ENCODE measurements at regions not wholly inside any gene's neighbourhood (a gene's known extent, or its start where the extent isn't known, plus 50 kb on each side); places are given as distances from the start of the nearest gene placed in this dataset.

DNA sequence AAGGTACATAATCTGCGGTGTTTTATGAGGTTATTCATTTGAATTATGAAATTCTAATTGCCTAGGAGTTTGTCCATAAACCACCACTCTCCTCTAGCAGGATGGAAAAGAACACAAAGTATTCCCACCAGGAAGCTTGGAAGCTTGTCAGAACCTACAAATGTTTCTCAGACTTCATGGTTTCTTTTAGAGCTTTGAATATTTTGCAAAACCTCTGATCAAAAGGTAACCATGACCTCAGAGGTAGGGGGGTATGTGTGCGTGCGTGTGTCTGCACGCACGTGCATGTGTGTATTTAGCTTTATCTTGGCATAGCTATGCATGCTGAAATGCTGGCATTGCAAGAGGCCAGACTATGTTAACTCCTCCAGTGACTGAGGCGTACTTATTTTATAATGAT is 847.0 kb downstream of the TLE1 start:
- intact Hi-C loops (cut with DNase I): no loop called here
- no peak overlapping the region for H3K4me3 ChIP-seq
- 23 to 29% methylated on average over 6 of the region's 6 CpGs for WGBS, 2 donors
- no peak overlapping the region for H3K27ac ChIP-seq
- no peaks in the 10 kb centered on the region for H3K27me3 ChIP-seq
- no peaks in the 10 kb centered on the region for H3K36me3 ChIP-seq (replicated peaks in 1 of 2; ENCODE audit: insufficient read depth in 1 of 2, low read depth in 2 of 2)
- ATAC-seq (no peak), DNase-seq (no peak)
- no peaks in the 10 kb centered on the region for H3K4me1 ChIP-seq
- H3K9me3 ChIP-seq: no peaks in the 10 kb centered on the region
- no peak for TF ChIP-seq POLR2A (IDR thresholded peaks at IDR 0.05)
- TF ChIP-seq, protein P1, sequence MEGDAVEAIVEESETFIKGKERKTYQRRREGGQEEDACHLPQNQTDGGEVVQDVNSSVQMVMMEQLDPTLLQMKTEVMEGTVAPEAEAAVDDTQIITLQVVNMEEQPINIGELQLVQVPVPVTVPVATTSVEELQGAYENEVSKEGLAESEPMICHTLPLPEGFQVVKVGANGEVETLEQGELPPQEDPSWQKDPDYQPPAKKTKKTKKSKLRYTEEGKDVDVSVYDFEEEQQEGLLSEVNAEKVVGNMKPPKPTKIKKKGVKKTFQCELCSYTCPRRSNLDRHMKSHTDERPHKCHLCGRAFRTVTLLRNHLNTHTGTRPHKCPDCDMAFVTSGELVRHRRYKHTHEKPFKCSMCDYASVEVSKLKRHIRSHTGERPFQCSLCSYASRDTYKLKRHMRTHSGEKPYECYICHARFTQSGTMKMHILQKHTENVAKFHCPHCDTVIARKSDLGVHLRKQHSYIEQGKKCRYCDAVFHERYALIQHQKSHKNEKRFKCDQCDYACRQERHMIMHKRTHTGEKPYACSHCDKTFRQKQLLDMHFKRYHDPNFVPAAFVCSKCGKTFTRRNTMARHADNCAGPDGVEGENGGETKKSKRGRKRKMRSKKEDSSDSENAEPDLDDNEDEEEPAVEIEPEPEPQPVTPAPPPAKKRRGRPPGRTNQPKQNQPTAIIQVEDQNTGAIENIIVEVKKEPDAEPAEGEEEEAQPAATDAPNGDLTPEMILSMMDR (IDR thresholded peaks at IDR 0.05): no peak

DNA sequence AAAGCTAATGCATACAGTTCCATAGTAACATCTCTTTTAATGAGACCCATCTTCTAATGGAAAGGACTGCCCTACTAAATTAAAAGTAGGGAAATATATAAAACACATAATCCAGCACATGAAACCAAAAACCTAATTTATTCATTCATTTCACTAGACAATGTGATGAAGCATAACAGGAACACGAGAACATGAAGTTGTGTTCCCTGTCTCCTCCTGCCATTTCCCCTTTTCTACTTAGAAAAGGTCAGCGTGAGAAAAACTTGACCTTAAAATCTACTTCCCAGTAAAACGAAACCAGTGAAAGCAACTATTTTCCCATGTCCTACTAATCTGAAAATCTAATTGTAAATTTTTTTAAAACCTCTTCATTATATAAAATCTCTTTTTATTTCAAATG is 847.5 kb downstream of the TLE1 start:
- ATAC-seq: no peak
- TF ChIP-seq POLR2A (IDR thresholded peaks at IDR 0.05): no peak
- TF ChIP-seq, protein P1 (IDR thresholded peaks at IDR 0.05): no peak
- no peak overlapping the region for H3K27ac ChIP-seq
- 50 to 51% methylated on average over 3 of the region's 3 CpGs for WGBS, 2 donors
- intact Hi-C loops (cut with DNase I): no loop called here
- DNase-seq: no peak
- no peaks in the 10 kb centered on the region for H3K27me3 ChIP-seq
- no peak overlapping the region for H3K4me3 ChIP-seq
- H3K9me3 ChIP-seq: no peaks in the 10 kb centered on the region
- H3K4me1 ChIP-seq: no peaks in the 10 kb centered on the region
- no peaks in the 10 kb centered on the region for H3K36me3 ChIP-seq (replicated peaks in 1 of 2; ENCODE audit: insufficient read depth in 1 of 2, low read depth in 2 of 2)

DNA sequence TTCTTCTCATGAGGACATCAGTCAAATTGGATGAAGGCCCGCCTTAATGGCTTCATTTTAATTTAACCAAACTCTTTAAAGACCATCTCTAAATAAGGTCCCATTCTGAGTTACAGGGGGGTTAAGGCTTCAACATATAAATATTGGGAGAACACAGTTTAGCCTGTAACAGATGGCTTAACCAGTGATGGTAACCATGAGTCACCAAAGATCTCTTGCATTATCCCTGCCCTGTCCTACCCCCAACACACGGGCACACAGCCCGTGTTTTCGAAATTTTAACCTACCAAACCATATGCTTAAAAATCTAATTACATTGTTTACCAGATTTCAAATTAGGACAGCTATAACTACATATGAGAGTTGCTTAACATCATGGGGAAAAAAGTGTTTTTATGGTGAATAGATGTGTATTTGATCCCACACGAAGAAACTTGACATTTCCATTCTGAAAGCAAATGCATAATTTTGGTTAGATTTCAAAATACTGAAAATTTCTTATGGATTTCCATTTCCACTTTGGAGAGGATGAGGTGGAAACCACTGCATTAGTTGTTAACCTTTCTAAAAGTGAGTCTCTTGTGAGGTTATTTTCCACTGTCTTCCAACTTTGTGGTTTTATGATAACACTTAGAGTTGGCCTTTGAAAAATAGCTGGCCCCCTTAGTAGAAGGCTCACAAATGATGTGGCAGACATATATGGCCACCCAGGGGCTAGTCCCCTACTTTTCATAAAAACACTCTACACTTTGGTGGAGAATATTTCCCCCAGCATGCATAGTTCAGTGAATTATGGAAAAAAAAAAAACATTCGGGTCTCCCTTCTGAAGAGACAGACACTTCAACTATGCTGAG is 849.3 kb downstream of the TLE1 start:
- TF ChIP-seq, protein P1 (IDR thresholded peaks at IDR 0.05): no peak
- no peak for TF ChIP-seq POLR2A (IDR thresholded peaks at IDR 0.05)
- intact Hi-C loops (cut with DNase I): no loop called here
- H3K9me3 ChIP-seq: no peaks in the 10 kb centered on the region

DNA sequence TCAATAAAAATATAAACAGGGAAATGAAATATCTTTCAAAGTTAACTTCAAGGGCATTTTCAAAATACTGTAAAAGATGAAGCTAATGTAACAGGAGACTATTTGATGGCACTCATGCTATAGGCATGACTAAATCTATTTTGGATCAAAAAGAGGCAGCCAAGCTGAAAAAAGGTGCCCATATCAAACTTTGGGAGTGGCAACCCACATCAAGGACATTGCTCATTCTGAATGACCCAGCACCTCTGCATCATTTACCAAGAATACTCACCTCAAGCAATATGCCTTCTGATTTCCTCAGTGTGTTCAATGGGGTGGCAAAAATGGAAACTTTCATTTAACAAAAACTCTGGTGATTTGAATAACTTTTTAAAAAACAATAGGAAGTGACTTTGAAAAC is 853.3 kb downstream of the TLE1 start:
- Histone ChIP-seq H3K36me3 (replicated peaks in 1 of 2; ENCODE audit: insufficient read depth in 1 of 2, low read depth in 2 of 2) (no peaks in the 10 kb centered on the region), H3K9me3 (no peaks in the 10 kb centered on the region), H3K27me3 (no peaks in the 10 kb centered on the region), H3K4me1 (no peaks in the 10 kb centered on the region), H3K4me3 (no peak overlapping the region), H3K27ac (no peak overlapping the region)
- ATAC-seq (no peak), DNase-seq (no peak)
- intact Hi-C loops (cut with DNase I): no loop called here
- TF ChIP-seq POLR2A (IDR thresholded peaks at IDR 0.05): no peak
- TF ChIP-seq, protein P1 (IDR thresholded peaks at IDR 0.05): no peak

More for the DNA sequence above, 849.3 kb downstream of the TLE1 start:
- Histone ChIP-seq H3K4me3 (no peak overlapping the region), H3K36me3 (replicated peaks in 1 of 2; ENCODE audit: insufficient read depth in 1 of 2, low read depth in 2 of 2) (no peaks in the 10 kb centered on the region), H3K27me3 (no peaks in the 10 kb centered on the region), H3K4me1 (no peaks in the 10 kb centered on the region), H3K27ac (no peak overlapping the region)
- 59 to 72% methylated on average over 6 of the region's 6 CpGs for WGBS, 2 donors
- DNase-seq: no peak
- ATAC-seq: no peak

DNA sequence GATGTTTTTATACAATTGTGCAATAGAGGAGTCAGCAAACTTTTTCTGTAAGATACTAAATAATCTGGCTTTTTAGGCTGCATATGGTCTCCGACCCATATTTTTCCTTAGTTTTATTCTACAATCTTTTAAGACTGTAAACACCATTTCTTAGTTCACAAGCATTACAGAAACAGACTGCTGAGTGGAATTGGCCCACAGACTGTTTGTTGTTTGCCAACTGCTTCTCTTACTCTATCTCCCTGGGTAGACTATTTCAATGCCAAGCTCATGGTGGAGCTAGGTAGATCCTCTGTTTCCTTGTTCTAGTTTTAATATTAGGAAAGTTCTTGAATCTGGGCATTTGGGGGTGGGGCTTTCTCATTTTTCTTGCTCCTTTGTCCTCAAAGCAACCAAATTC is 857.6 kb downstream of the TLE1 start:
- 65 to 77% methylated on average over 1 of the region's 1 CpG for WGBS, 2 donors
- no peaks in the 10 kb centered on the region for H3K36me3 ChIP-seq (replicated peaks in 1 of 2; ENCODE audit: insufficient read depth in 1 of 2, low read depth in 2 of 2)
- TF ChIP-seq, protein P1 (IDR thresholded peaks at IDR 0.05): no peak
- TF ChIP-seq POLR2A (IDR thresholded peaks at IDR 0.05): no peak
- intact Hi-C loops (cut with DNase I): no loop called here
- no peaks in the 10 kb centered on the region for H3K4me1 ChIP-seq
- H3K27me3 ChIP-seq: no peaks in the 10 kb centered on the region
- H3K4me3 ChIP-seq: no peak overlapping the region
- H3K9me3 ChIP-seq: no peaks in the 10 kb centered on the region
- DNase-seq: no peak
- no peak overlapping the region for H3K27ac ChIP-seq
- ATAC-seq: no peak

Measured in body of pancreas (tissue), 4 donors.